ENCODE measurements at regions not wholly inside any gene's neighbourhood (a gene's known extent, or its start where the extent isn't known, plus 50 kb on each side); places are given as distances from the start of the nearest gene placed in this dataset.

DNA sequence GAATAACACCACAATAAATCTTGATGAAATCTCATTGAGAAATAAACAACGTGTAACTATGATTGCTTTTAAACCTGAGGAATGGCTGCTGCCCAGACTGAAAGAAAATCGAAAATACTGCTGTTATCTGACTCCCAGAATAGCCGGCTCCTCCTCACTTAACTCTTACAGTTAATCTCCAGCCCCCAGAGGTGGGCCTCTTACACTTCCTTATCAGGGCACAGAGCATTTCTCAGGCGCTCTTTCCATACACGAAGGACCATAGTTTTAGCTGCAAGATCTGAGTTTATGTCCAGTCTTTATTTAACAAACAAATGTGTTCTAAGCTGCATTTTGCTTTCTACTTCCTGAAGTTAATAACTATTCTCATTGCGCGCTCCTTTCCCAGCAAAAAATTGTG is 206.9 kb downstream of the MAP2K4 start:
- H2AFZ ChIP-seq (ENCODE audit: control insufficient read depth, low read length): no peak overlapping the region
- H3K9me3 ChIP-seq (ENCODE audit: control insufficient read depth, low read depth, low read length): no peaks in the 10 kb centered on the region
- no peak overlapping the region for H3K4me2 ChIP-seq (ENCODE audit: control insufficient read depth, extremely low read depth, insufficient read depth, low read depth, low read length)
- TF ChIP-seq EZH2 (IDR thresholded peaks at IDR 0.05; ENCODE audit: low read length): no peak
- TF ChIP-seq, protein P1, sequence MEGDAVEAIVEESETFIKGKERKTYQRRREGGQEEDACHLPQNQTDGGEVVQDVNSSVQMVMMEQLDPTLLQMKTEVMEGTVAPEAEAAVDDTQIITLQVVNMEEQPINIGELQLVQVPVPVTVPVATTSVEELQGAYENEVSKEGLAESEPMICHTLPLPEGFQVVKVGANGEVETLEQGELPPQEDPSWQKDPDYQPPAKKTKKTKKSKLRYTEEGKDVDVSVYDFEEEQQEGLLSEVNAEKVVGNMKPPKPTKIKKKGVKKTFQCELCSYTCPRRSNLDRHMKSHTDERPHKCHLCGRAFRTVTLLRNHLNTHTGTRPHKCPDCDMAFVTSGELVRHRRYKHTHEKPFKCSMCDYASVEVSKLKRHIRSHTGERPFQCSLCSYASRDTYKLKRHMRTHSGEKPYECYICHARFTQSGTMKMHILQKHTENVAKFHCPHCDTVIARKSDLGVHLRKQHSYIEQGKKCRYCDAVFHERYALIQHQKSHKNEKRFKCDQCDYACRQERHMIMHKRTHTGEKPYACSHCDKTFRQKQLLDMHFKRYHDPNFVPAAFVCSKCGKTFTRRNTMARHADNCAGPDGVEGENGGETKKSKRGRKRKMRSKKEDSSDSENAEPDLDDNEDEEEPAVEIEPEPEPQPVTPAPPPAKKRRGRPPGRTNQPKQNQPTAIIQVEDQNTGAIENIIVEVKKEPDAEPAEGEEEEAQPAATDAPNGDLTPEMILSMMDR (optimal IDR thresholded peaks at IDR 0.05 in 1 of 3, IDR thresholded peaks at IDR 0.05 in 1 of 3, conservative IDR thresholded peaks at IDR 0.05 in 1 of 3; ENCODE audit: extremely low read depth in 1 of 3, insufficient read depth in 2 of 3, low read length in 3 of 3): no peak
- dilution Hi-C loops (cut with MboI; ENCODE audit: extremely low pct_ligation_motif_present, low sequenced_read_pairs): no loop called here
- no peaks in the 10 kb centered on the region for H3K79me2 ChIP-seq (ENCODE audit: control insufficient read depth, insufficient read depth, low read length)
- no peaks in the 10 kb centered on the region for H3K27me3 ChIP-seq (ENCODE audit: control insufficient read depth, extremely low read depth, insufficient read depth, low read length)
- H3K4me1 ChIP-seq (ENCODE audit: control insufficient read depth, extremely low read depth, insufficient read depth, low read length): no peaks in the 10 kb centered on the region
- H4K20me1 ChIP-seq (ENCODE audit: control insufficient read depth, extremely low read depth, insufficient read depth, low read length): no peaks in the 10 kb centered on the region
- DNase-seq (ENCODE audit: low read depth, low spot score) (no peak), FAIRE-seq (no peak)
- no peak overlapping the region for H3K4me3 ChIP-seq (ENCODE audit: control insufficient read depth in 2 of 3, extremely low read depth in 1 of 3, insufficient read depth in 2 of 3, low read depth in 1 of 3, low read length in 3 of 3)
- no peak overlapping the region for H3K27ac ChIP-seq (ENCODE audit: control insufficient read depth, insufficient read depth, low read length)
- no peaks in the 10 kb centered on the region for H3K36me3 ChIP-seq (ENCODE audit: control insufficient read depth in 2 of 2, extremely low read depth in 1 of 2, insufficient read depth in 2 of 2, low read length in 2 of 2)
- no peak overlapping the region for H3K9ac ChIP-seq (ENCODE audit: control insufficient read depth, extremely low read depth, insufficient read depth, low read length)
- H3K9me1 ChIP-seq (ENCODE audit: control insufficient read depth, extremely low read depth, insufficient read depth, low read length): no peaks in the 10 kb centered on the region

DNA sequence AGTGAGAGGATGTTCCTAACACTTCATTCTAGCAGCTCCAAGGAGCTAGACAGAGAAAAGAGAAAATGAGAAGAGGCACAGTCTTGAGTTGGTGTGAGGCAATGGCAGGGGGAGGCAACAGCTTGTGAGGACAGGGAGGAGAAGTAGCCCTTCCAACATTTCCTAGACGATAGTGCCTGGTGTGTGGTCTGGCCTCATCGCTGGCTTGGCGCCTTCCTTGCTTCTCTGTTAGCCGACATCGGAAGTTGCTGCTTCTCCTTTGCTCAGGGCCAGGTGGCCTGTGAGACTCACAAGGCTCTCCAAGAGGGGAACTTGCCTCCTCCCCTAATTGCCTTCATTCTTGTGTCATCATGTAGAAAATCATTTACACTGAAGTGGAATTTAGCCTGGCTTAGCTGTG is 208.7 kb downstream of the MAP2K4 start:
- H3K4me2 ChIP-seq (ENCODE audit: control insufficient read depth, extremely low read depth, insufficient read depth, low read depth, low read length): no peak overlapping the region
- no peak for DNase-seq (ENCODE audit: low read depth, low spot score)
- no peaks in the 10 kb centered on the region for H3K4me1 ChIP-seq (ENCODE audit: control insufficient read depth, extremely low read depth, insufficient read depth, low read length)
- no peak overlapping the region for H2AFZ ChIP-seq (ENCODE audit: control insufficient read depth, low read length)
- H3K9ac ChIP-seq (ENCODE audit: control insufficient read depth, extremely low read depth, insufficient read depth, low read length): no peak overlapping the region
- no peak overlapping the region for H3K27ac ChIP-seq (ENCODE audit: control insufficient read depth, insufficient read depth, low read length)
- H4K20me1 ChIP-seq (ENCODE audit: control insufficient read depth, extremely low read depth, insufficient read depth, low read length): no peaks in the 10 kb centered on the region
- H3K79me2 ChIP-seq (ENCODE audit: control insufficient read depth, insufficient read depth, low read length): no peaks in the 10 kb centered on the region
- H3K4me3 ChIP-seq (ENCODE audit: control insufficient read depth in 2 of 3, extremely low read depth in 1 of 3, insufficient read depth in 2 of 3, low read depth in 1 of 3, low read length in 3 of 3): no peak overlapping the region
- TF ChIP-seq, protein P1 (optimal IDR thresholded peaks at IDR 0.05 in 1 of 3, IDR thresholded peaks at IDR 0.05 in 1 of 3, conservative IDR thresholded peaks at IDR 0.05 in 1 of 3; ENCODE audit: extremely low read depth in 1 of 3, insufficient read depth in 2 of 3, low read length in 3 of 3): no peak
- TF ChIP-seq EZH2 (IDR thresholded peaks at IDR 0.05; ENCODE audit: low read length): no peak
- no peak for FAIRE-seq
- no peaks in the 10 kb centered on the region for H3K27me3 ChIP-seq (ENCODE audit: control insufficient read depth, extremely low read depth, insufficient read depth, low read length)
- H3K36me3 ChIP-seq (ENCODE audit: control insufficient read depth in 2 of 2, extremely low read depth in 1 of 2, insufficient read depth in 2 of 2, low read length in 2 of 2): no peaks in the 10 kb centered on the region
- dilution Hi-C loops (cut with MboI; ENCODE audit: extremely low pct_ligation_motif_present, low sequenced_read_pairs): no loop called here
- no peaks in the 10 kb centered on the region for H3K9me3 ChIP-seq (ENCODE audit: control insufficient read depth, low read depth, low read length)
- H3K9me1 ChIP-seq (ENCODE audit: control insufficient read depth, extremely low read depth, insufficient read depth, low read length): no peaks in the 10 kb centered on the region
